Nephron progenitor cell (in vitro differentiated cells): ENCODE measurements at regions not wholly inside any gene's neighbourhood (a gene's known extent, or its start where the extent isn't known, plus 50 kb on each side); places are given as distances from the start of the nearest gene placed in this dataset.
A peak's percentile ranks its signal among the peaks of the same experiment; 100 is the strongest.

Experiments used
- DNase-seq: peaks from one replicate; pipeline ENCODE4 v3.0.0; 2021
- H3K27ac Mint-ChIP-seq: 2 replicates; pipeline ENCODE4 v1.8.0; 2021; ENCODE audit warnings: mild to moderate bottlenecking, moderate library complexity, mixed read lengths
- H3K27me3 Mint-ChIP-seq: 2 replicates; pipeline ENCODE4 v1.8.0; 2021; ENCODE audit warnings: mild to moderate bottlenecking, low read depth, mixed read lengths; ENCODE audit not compliant: poor library complexity
- H3K36me3 Mint-ChIP-seq: 2 replicates; pipeline ENCODE4 v1.8.0; 2021; ENCODE audit warnings: low read depth, mixed read lengths
- H3K4me1 Mint-ChIP-seq: 2 replicates; pipeline ENCODE4 v1.8.0; 2021; ENCODE audit warnings: mixed read lengths
- H3K4me3 Mint-ChIP-seq: 2 replicates; pipeline ENCODE4 v1.8.0; 2021; ENCODE audit warnings: mild to moderate bottlenecking, moderate library complexity, mixed read lengths
- H3K9me3 Mint-ChIP-seq: 2 replicates; pipeline ENCODE4 v1.8.0; 2021; ENCODE audit warnings: mild to moderate bottlenecking, moderate library complexity, mixed read lengths
- CTCF ChIP-seq: fragments of 200-600 bp; sonication (generic); IDR thresholded peaks from 2 replicates; pipeline ENCODE4 v1.5.0; 2021; ENCODE audit warnings: antibody characterized with exemption

- peak overlapping the region; percentile 53 for H3K27ac Mint-ChIP-seq
- peaks cover 3% of the 10 kb centered on the region for H3K27me3 Mint-ChIP-seq
- no peak overlapping the region for H3K4me3 Mint-ChIP-seq
- no peaks in the 10 kb centered on the region for H3K36me3 Mint-ChIP-seq
- no peak for DNase-seq
- no peaks in the 10 kb centered on the region for H3K4me1 Mint-ChIP-seq
- peaks cover 9% of the 10 kb centered on the region for H3K9me3 Mint-ChIP-seq
- no peak for TF ChIP-seq CTCF
These were observed 171.5 kb downstream of the ASCL1 start for GRCh38 chr12:103128862-103129501.

GRCh38 chr12:103130564-103130963 is 173.1 kb downstream of the ASCL1 start:
- no peaks in the 10 kb centered on the region for H3K36me3 Mint-ChIP-seq
- H3K4me3 Mint-ChIP-seq: no peak overlapping the region
- H3K4me1 Mint-ChIP-seq: no peaks in the 10 kb centered on the region
- no peak for DNase-seq
- no peak for TF ChIP-seq CTCF
- peaks cover 3% of the 10 kb centered on the region for H3K27me3 Mint-ChIP-seq
- H3K27ac Mint-ChIP-seq: no peak overlapping the region
- H3K9me3 Mint-ChIP-seq: peaks cover 23% of the 10 kb centered on the region

- DNase-seq: no peak
- Mint-ChIP-seq H3K4me1 (peaks cover 8% of the 10 kb centered on the region), H3K9me3 (peaks cover 21% of the 10 kb centered on the region), H3K36me3 (no peaks in the 10 kb centered on the region), H3K4me3 (no peak overlapping the region), H3K27ac (no peak overlapping the region), H3K27me3 (no peaks in the 10 kb centered on the region)
- TF ChIP-seq CTCF: no peak
These were observed 181.1 kb downstream of the ASCL1 start for GRCh38 chr12:103138538-103138937.

GRCh38 chr12:103139876-103140275 is 182.4 kb downstream of the ASCL1 start:
- TF ChIP-seq CTCF: no peak
- Mint-ChIP-seq H3K4me3 (no peak overlapping the region), H3K4me1 (peaks cover 8% of the 10 kb centered on the region), H3K9me3 (peaks cover 10% of the 10 kb centered on the region), H3K27me3 (peaks cover 3% of the 10 kb centered on the region), H3K36me3 (no peaks in the 10 kb centered on the region), H3K27ac (no peak overlapping the region)
- DNase-seq: no peak

GRCh38 chr12:103140286-103140685 is 182.8 kb downstream of the ASCL1 start:
- peaks cover 6% of the 10 kb centered on the region for H3K9me3 Mint-ChIP-seq
- H3K4me3 Mint-ChIP-seq: no peak overlapping the region
- H3K27me3 Mint-ChIP-seq: peaks cover 3% of the 10 kb centered on the region
- DNase-seq: no peak
- H3K27ac Mint-ChIP-seq: peak overlapping the region; percentile 10
- H3K4me1 Mint-ChIP-seq: peaks cover 8% of the 10 kb centered on the region
- no peak for TF ChIP-seq CTCF
- no peaks in the 10 kb centered on the region for H3K36me3 Mint-ChIP-seq

GRCh38 chr12:103144278-103144677 is 186.8 kb downstream of the ASCL1 start:
- Mint-ChIP-seq H3K27me3 (peaks cover 5% of the 10 kb centered on the region), H3K4me1 (peaks cover 8% of the 10 kb centered on the region)
- no peak for DNase-seq

More at GRCh38 chr12:103144278-103144677, 186.8 kb downstream of the ASCL1 start:
- Mint-ChIP-seq H3K9me3 (no peaks in the 10 kb centered on the region), H3K36me3 (no peaks in the 10 kb centered on the region), H3K4me3 (no peak overlapping the region), H3K27ac (no peak overlapping the region)
- no peak for TF ChIP-seq CTCF
